GM12878 (cell line): ENCODE measurements at regions not wholly inside any gene's neighbourhood (a gene's known extent, or its start where the extent isn't known, plus 50 kb on each side); places are given as distances from the start of the nearest gene placed in this dataset.

ENCODE experiments used
- ATAC-seq: fragments of 200-7000 bp; cut with Tn5 transposase; 3 replicates; pipeline ENCODE4 v1.9.1; 2020; ENCODE audit warnings: mild to moderate bottlenecking, moderate library complexity
- BruUV-seq: library from RNA; stranded (reverse); fragments of 400-500 nt; replicated peaks from 2 replicates; lab custom pipeline; 2021; lab: Mats Ljungman, UMichigan
- CTCF ChIA-PET: fragments of 300-600 bp; sonication (Branson Sonifier 250); formaldehyde crosslinking; extraction: SDS; loops from one replicate; lab custom pipeline; 2021; ENCODE audit warnings: inconsistent platforms; lab: Yijun Ruan, JAX
- POLR2A ChIA-PET: fragments of 350-600 bp; formaldehyde crosslinking; extraction: SDS; loops from one replicate; lab custom pipeline; 2021; ENCODE audit warnings: inconsistent platforms; lab: Charles Lee
- RAD21 ChIA-PET: fragments of 300-600 bp; sonication (Branson Sonifier 250); formaldehyde crosslinking; loops from one replicate; lab custom pipeline; 2023; ENCODE audit warnings: antibody characterized with exemption; ENCODE audit not compliant: unreplicated experiment; lab: Charles Lee
- SMC1A ChIA-PET: fragments of 300-600 bp; sonication (Branson Sonifier 250); formaldehyde crosslinking; loops from one replicate; lab custom pipeline; 2023; ENCODE audit not compliant: unreplicated experiment, uncharacterized antibody; lab: Charles Lee
- DNase-seq: peaks from one replicate; pipeline ENCODE4 v3.0.0-alpha.2; 2011; ENCODE audit warnings: low read depth, low spot score
- FAIRE-seq: peaks from 3 replicates; lab custom pipeline; 2011; peaks lifted over from hg19 to GRCh38; lab: Jason Lieb, UNC
- H2AFZ ChIP-seq: 2 replicates; pipeline ENCODE4 v1.6.0; 2011; ENCODE audit warnings: low read depth, low read length, control low read depth; ENCODE audit not compliant: control insufficient read depth
- H3K27ac ChIP-seq: 2 replicates; pipeline ENCODE4 v1.5.1; 2011; ENCODE audit warnings: control low read depth; ENCODE audit not compliant: control insufficient read depth, insufficient read depth
- H3K27me3 ChIP-seq, 2 experiments: replicated peaks in 1 of 2; 2 replicates each; pipeline versions ENCODE4 v1.6.0 to v1.6.1; 2011; ENCODE audit warnings: low read length in 1 of 2; ENCODE audit not compliant: control insufficient read depth in 2 of 2, insufficient read depth in 2 of 2
- H3K36me3 ChIP-seq, 2 experiments: 2 replicates each; pipeline ENCODE4 v1.5.1; 2011; ENCODE audit warnings: low read length in 1 of 2; ENCODE audit not compliant: control insufficient read depth in 2 of 2, insufficient read depth in 2 of 2
- H3K4me1 ChIP-seq: 2 replicates; pipeline ENCODE4 v1.6.1; 2011; ENCODE audit warnings: mild to moderate bottlenecking, low read length, moderate library complexity, mixed read lengths; ENCODE audit not compliant: control insufficient read depth, insufficient read depth
- H3K4me2 ChIP-seq: 2 replicates; pipeline ENCODE4 v1.6.0; 2011; ENCODE audit warnings: control low read depth; ENCODE audit not compliant: control insufficient read depth, insufficient read depth
- H3K4me3 ChIP-seq: fragments of 200-600 bp; sonication (generic); 2 replicates; pipeline ENCODE4 v1.5.1; 2016
- H3K79me2 ChIP-seq: 2 replicates; pipeline ENCODE4 v1.6.0; 2011; ENCODE audit warnings: low read length; ENCODE audit not compliant: control insufficient read depth, insufficient read depth
- H3K9ac ChIP-seq: 2 replicates; pipeline ENCODE4 v1.8.0; 2011; ENCODE audit warnings: low read length, control low read depth, mixed read lengths; ENCODE audit not compliant: control insufficient read depth, insufficient read depth
- H3K9me3 ChIP-seq: replicated peaks from 3 replicates; pipeline ENCODE4 v1.5.1; 2011; ENCODE audit warnings: mild to moderate bottlenecking, low read length; ENCODE audit not compliant: control insufficient read depth, insufficient read depth
- H4K20me1 ChIP-seq: 2 replicates; pipeline ENCODE4 v1.6.0; 2011; ENCODE audit not compliant: control insufficient read depth, insufficient read depth
- CBFB ChIP-seq: IDR thresholded peaks from 2 replicates; pipeline ENCODE4 v1.6.1; 2016; ENCODE audit warnings: antibody characterized with exemption, low read depth
- CEBPB ChIP-seq, 2 experiments: fragments of 150-350 bp in 1 of 2; IDR thresholded peaks; 2 replicates each; pipeline ENCODE4 v1.6.1; 2012 to 2014; ENCODE audit warnings: low read depth in 2 of 2, low read length in 2 of 2, borderline replicate concordance in 1 of 2, inconsistent platforms in 1 of 2
- CREM ChIP-seq: IDR thresholded peaks from 2 replicates; pipeline ENCODE4 v1.6.1; 2014; ENCODE audit warnings: antibody characterized with exemption, low read depth
- FOXK2 ChIP-seq: fragments of 450-650 bp; IDR thresholded peaks from 2 replicates; pipeline ENCODE4 v1.6.1; 2017; ENCODE audit warnings: mild to moderate bottlenecking, moderate library complexity
- KAT2A ChIP-seq: conservative IDR thresholded peaks from 2 replicates; pipeline ENCODE4 v1.6.1; 2011; ENCODE audit warnings: low read depth, low read length; ENCODE audit not compliant: control insufficient read depth
- KDM1A ChIP-seq: fragments of 200-600 bp; sonication (generic); IDR thresholded peaks from 2 replicates; pipeline ENCODE4 v1.6.1; 2016; ENCODE audit warnings: borderline replicate concordance
- MLLT1 ChIP-seq: fragments of 450-650 bp; IDR thresholded peaks from 2 replicates; pipeline ENCODE4 v1.6.1; 2016; ENCODE audit warnings: mild to moderate bottlenecking
- MXI1 ChIP-seq: fragments of 150-350 bp; IDR thresholded peaks from 2 replicates; pipeline ENCODE4 v1.6.1; 2011; ENCODE audit warnings: low read depth, mild to moderate bottlenecking, inconsistent platforms, low read length, improper control_type of control experiment
- NR2F1 ChIP-seq: fragments of 450-650 bp; conservative IDR thresholded peaks from 2 replicates; pipeline ENCODE4 v1.6.1; 2017; ENCODE audit warnings: mild to moderate bottlenecking
- POLR2A ChIP-seq: IDR thresholded peaks from 2 replicates; pipeline ENCODE4 v1.6.1; 2011; ENCODE audit warnings: low read depth, mild to moderate bottlenecking, low read length
- POU2F2 ChIP-seq: IDR thresholded peaks from 3 replicates; pipeline ENCODE4 v1.6.1; 2011; ENCODE audit warnings: low read depth, mild to moderate bottlenecking, low read length, borderline replicate concordance
- TCF3 ChIP-seq: IDR thresholded peaks from 2 replicates; pipeline ENCODE4 v1.6.1; 2012; ENCODE audit warnings: low read depth, mild to moderate bottlenecking, low read length, borderline replicate concordance; ENCODE audit not compliant: insufficient read depth
- USF2 ChIP-seq: IDR thresholded peaks from 2 replicates; pipeline ENCODE4 v1.6.1; 2011; ENCODE audit warnings: low read depth, low read length, improper control_type of control experiment, borderline replicate concordance
- YBX1 ChIP-seq: fragments of 450-650 bp; IDR thresholded peaks from 2 replicates; pipeline ENCODE4 v1.6.1; 2016; ENCODE audit warnings: antibody characterized with exemption
- YY1 ChIP-seq: IDR thresholded peaks from 2 replicates; pipeline ENCODE4 v1.6.1; 2011; ENCODE audit warnings: low read depth, mild to moderate bottlenecking, low read length
- ZBTB4 ChIP-seq: fragments of 450-650 bp; formaldehyde crosslinking; IDR thresholded peaks from 2 replicates; pipeline ENCODE4 v1.4.0; 2022; ENCODE audit warnings: mild to moderate bottlenecking, moderate library complexity
- ZZZ3 ChIP-seq: IDR thresholded peaks from 2 replicates; pipeline ENCODE4 v1.6.1; 2011; ENCODE audit warnings: low read depth; ENCODE audit not compliant: control insufficient read depth, insufficient read length
- WGBS: methylation state at CpG from one replicate; pipeline ENCODE4 v1.1.6; 2016; ENCODE audit warnings: low lambda C conversion rate; ENCODE audit not compliant: insufficient replicate concordance, insufficient coverage; ENCODE audit errors: missing lambda C conversion rate; 5-methylcytosine and 5-hydroxymethylcytosine counted together
- in situ Hi-C: fragments of 300-500 bp; cut with MboI; formaldehyde crosslinking; loops from 9 replicates; pipeline ENCODE4 v1.14.3; 2018; ENCODE audit warnings: mixed read lengths
- intact Hi-C: fragments of 100-400 bp; cut with micrococcal nuclease; formaldehyde crosslinking; loops from one replicate; pipeline ENCODE4 v1.14.2; 2022; ENCODE audit not compliant: unreplicated experiment

GRCh38 chr4:53912766-53913497 is 151.5 kb downstream of the CHIC2 start:
- Histone ChIP-seq H3K27ac (no peak overlapping the region), H2AFZ (no peak overlapping the region), H3K4me3 (no peak overlapping the region), H3K27me3 (no peaks in the 10 kb centered on the region; a peak in 1 of 4 replicates), H4K20me1 (no peaks in the 10 kb centered on the region), H3K36me3 (no peaks in the 10 kb centered on the region), H3K9me3 (no peaks in the 10 kb centered on the region), H3K9ac (no peak overlapping the region), H3K79me2 (no peaks in the 10 kb centered on the region), H3K4me1 (no peaks in the 10 kb centered on the region), H3K4me2 (no peak overlapping the region)
- in situ Hi-C loops, result no loop called here
- FAIRE-seq, result no peak
- intact Hi-C loops, result no loop called here
- BruUV-seq, result no TSS peak
- ChIA-PET SMC1A (interaction anchor here (1.1 kb wide), 1 partner anchor 206 kb away, joined by 3 read pairs; no protein-coding TSS in a partner anchor), POLR2A (no interaction called here), CTCF (interaction anchor here (0.7 to 2.4 kb wide), 4 partner anchors 17 to 321 kb away, joined by 3 to 9 read pairs (median 6); no protein-coding TSS in a partner anchor), RAD21 (no interaction called here)
- no peak for DNase-seq
- TF ChIP-seq TCF3 (no peak), MLLT1 (no peak), NR2F1 (no peak), USF2 (no peak), CREM (no peak), KAT2A (no peak), YBX1 (no peak), ZZZ3 (no peak), POU2F2 (no peak), CEBPB (IDR thresholded peaks at IDR 0.05; ENCODE audit: borderline replicate concordance in 1 of 2, low read depth in 2 of 2, low read length in 2 of 2) (no peak), YY1 (no peak), MXI1 (no peak), POLR2A (no peak), CBFB (no peak), ZBTB4 (no peak), KDM1A (no peak), FOXK2 (no peak)
- WGBS, result 36% methylated on average over 5 of the region's 5 CpGs
- ATAC-seq, result no peak
